HEK293 (cell line): ENCODE measurements at regions not wholly inside any gene's neighbourhood (a gene's known extent, or its start where the extent isn't known, plus 50 kb on each side); places are given as distances from the start of the nearest gene placed in this dataset.

Experiments used
- CTCF ChIA-PET: fragments of 350-600 bp; formaldehyde crosslinking; extraction: SDS; loops from one replicate; lab custom pipeline; 2021; ENCODE audit warnings: antibody characterized with exemption; lab: Yijun Ruan, JAX
- POLR2A ChIA-PET: fragments of 300-600 bp; formaldehyde crosslinking; extraction: SDS; loops from one replicate; lab custom pipeline; 2020; ENCODE audit warnings: antibody characterized with exemption, inconsistent platforms; lab: Yijun Ruan, JAX
- H3K27ac ChIP-seq: fragments of 200-500 bp; sonication (Bioruptor generic); 2 replicates; pipeline ENCODE4 v1.5.1; 2014; ENCODE audit warnings: low read depth, low read length, control low read depth, inconsistent platforms; ENCODE audit errors: extremely low read depth
- H3K36me3 ChIP-seq, 2 experiments: fragments of 200-500 bp in 1 of 2; sonication (Bioruptor generic) in 1 of 2; 1 replicate in 1 of 2; 2 replicates in 1 of 2; pipeline ENCODE4 v1.5.1; 2014 to 2017; ENCODE audit warnings: inconsistent platforms in 2 of 2, low read length in 2 of 2; ENCODE audit not compliant: control insufficient read depth in 2 of 2, insufficient read depth in 1 of 2
- H3K4me1 ChIP-seq: fragments of 200-500 bp; sonication (Bioruptor generic); 2 replicates; pipeline ENCODE4 v1.5.1; 2014; ENCODE audit warnings: mild to moderate bottlenecking, low read length, inconsistent platforms; ENCODE audit not compliant: control insufficient read depth, insufficient read depth
- H3K4me3 ChIP-seq: 2 replicates; pipeline ENCODE4 v1.5.1; 2011; ENCODE audit warnings: low read depth, mild to moderate bottlenecking, control low read depth, low read length, moderate library complexity
- H3K9me3 ChIP-seq: fragments of 200-500 bp; sonication (Bioruptor generic); 2 replicates; pipeline ENCODE4 v1.5.1; 2014; ENCODE audit warnings: low read depth, low read length, inconsistent platforms; ENCODE audit not compliant: control insufficient read depth, insufficient read depth
- BCL11B ChIP-seq: fragments of 450-650 bp; formaldehyde crosslinking; IDR thresholded peaks from 2 replicates; pipeline ENCODE4 v1.5.1; 2016; ENCODE audit warnings: low read depth, missing biosample characterization, missing genetic modification characterization
- EGR2 ChIP-seq: fragments of 450-650 bp; formaldehyde crosslinking; IDR thresholded peaks from 2 replicates; pipeline ENCODE4 v1.5.1; 2016; ENCODE audit warnings: low read depth, missing biosample characterization, missing genetic modification characterization
- GLIS1 ChIP-seq: fragments of 450-650 bp; formaldehyde crosslinking; IDR thresholded peaks from 2 replicates; pipeline ENCODE4 v1.5.1; 2016; ENCODE audit warnings: missing biosample characterization, missing genetic modification characterization
- KLF1 ChIP-seq: fragments of 450-650 bp; formaldehyde crosslinking; IDR thresholded peaks from 2 replicates; pipeline ENCODE4 v1.5.1; 2016; ENCODE audit warnings: missing biosample characterization, missing genetic modification characterization
- KLF10 ChIP-seq: fragments of 450-650 bp; IDR thresholded peaks from 2 replicates; pipeline ENCODE4 v1.5.1; 2018; ENCODE audit warnings: missing biosample characterization, mild to moderate bottlenecking, missing genetic modification characterization
- KLF16 ChIP-seq: fragments of 450-650 bp; formaldehyde crosslinking; IDR thresholded peaks from 2 replicates; pipeline ENCODE4 v1.5.1; 2017; ENCODE audit warnings: missing biosample characterization, missing genetic modification characterization
- MZF1 ChIP-seq: fragments of 450-650 bp; formaldehyde crosslinking; IDR thresholded peaks from 2 replicates; pipeline ENCODE4 v1.5.1; 2017; ENCODE audit warnings: missing biosample characterization, missing genetic modification characterization, borderline replicate concordance
- OVOL3 ChIP-seq: fragments of 450-650 bp; formaldehyde crosslinking; IDR thresholded peaks from 2 replicates; pipeline ENCODE4 v1.5.1; 2016; ENCODE audit warnings: missing biosample characterization, missing genetic modification characterization
- SP2 ChIP-seq: fragments of 450-650 bp; formaldehyde crosslinking; IDR thresholded peaks from 2 replicates; pipeline ENCODE4 v1.5.1; 2016; ENCODE audit warnings: missing biosample characterization, missing genetic modification characterization
- SP7 ChIP-seq: fragments of 450-650 bp; formaldehyde crosslinking; IDR thresholded peaks from 2 replicates; pipeline ENCODE4 v1.5.1; 2016; ENCODE audit warnings: missing biosample characterization, missing genetic modification characterization
- ZEB2 ChIP-seq: fragments of 450-650 bp; formaldehyde crosslinking; IDR thresholded peaks from 2 replicates; pipeline ENCODE4 v1.5.1; 2016; ENCODE audit warnings: missing biosample characterization, missing genetic modification characterization
- ZNF266 ChIP-seq: fragments of 450-650 bp; formaldehyde crosslinking; IDR thresholded peaks from 2 replicates; pipeline ENCODE4 v1.5.1; 2016; ENCODE audit warnings: missing biosample characterization, missing genetic modification characterization, low read depth
- ZNF311 ChIP-seq: fragments of 450-650 bp; formaldehyde crosslinking; IDR thresholded peaks from 2 replicates; pipeline ENCODE4 v1.5.1; 2017; ENCODE audit warnings: missing biosample characterization, missing genetic modification characterization, borderline replicate concordance
- ZNF335 ChIP-seq: fragments of 450-650 bp; formaldehyde crosslinking; conservative IDR thresholded peaks from 2 replicates; pipeline ENCODE4 v1.5.1; 2016; ENCODE audit warnings: missing biosample characterization, missing genetic modification characterization
- ZNF404 ChIP-seq: fragments of 450-650 bp; formaldehyde crosslinking; IDR thresholded peaks from 2 replicates; pipeline ENCODE4 v1.5.1; 2017; ENCODE audit warnings: missing biosample characterization, missing genetic modification characterization
- ZNF514 ChIP-seq: fragments of 450-650 bp; formaldehyde crosslinking; IDR thresholded peaks from 2 replicates; pipeline ENCODE4 v1.5.1; 2016; ENCODE audit warnings: missing biosample characterization, missing genetic modification characterization
- ZNF558 ChIP-seq: fragments of 450-650 bp; formaldehyde crosslinking; IDR thresholded peaks from 2 replicates; pipeline ENCODE4 v1.5.1; 2016; ENCODE audit warnings: missing biosample characterization, missing genetic modification characterization
- ZNF600 ChIP-seq: fragments of 450-650 bp; formaldehyde crosslinking; IDR thresholded peaks from 2 replicates; pipeline ENCODE4 v1.5.1; 2016; ENCODE audit warnings: missing biosample characterization, missing genetic modification characterization
- ZNF629 ChIP-seq: fragments of 450-650 bp; formaldehyde crosslinking; IDR thresholded peaks from 2 replicates; pipeline ENCODE4 v1.5.1; 2017; ENCODE audit warnings: missing biosample characterization, missing genetic modification characterization
- ZSCAN30 ChIP-seq: fragments of 450-650 bp; IDR thresholded peaks from 2 replicates; pipeline ENCODE4 v1.5.1; 2018; ENCODE audit warnings: missing biosample characterization, mild to moderate bottlenecking, missing genetic modification characterization, moderate library complexity
- TF ChIP-seq, protein P1 (sequence below): fragments of 450-650 bp; formaldehyde crosslinking; optimal IDR thresholded peaks from 2 replicates; pipeline ENCODE3; 2016; ENCODE audit warnings: missing biosample characterization, mild to moderate bottlenecking, missing genetic modification characterization
- TF ChIP-seq, protein P2 (sequence below): fragments of 450-650 bp; formaldehyde crosslinking; conservative IDR thresholded peaks from 2 replicates; pipeline ENCODE4 v1.5.1; 2016; ENCODE audit warnings: low read depth, missing biosample characterization, missing genetic modification characterization

DNA sequence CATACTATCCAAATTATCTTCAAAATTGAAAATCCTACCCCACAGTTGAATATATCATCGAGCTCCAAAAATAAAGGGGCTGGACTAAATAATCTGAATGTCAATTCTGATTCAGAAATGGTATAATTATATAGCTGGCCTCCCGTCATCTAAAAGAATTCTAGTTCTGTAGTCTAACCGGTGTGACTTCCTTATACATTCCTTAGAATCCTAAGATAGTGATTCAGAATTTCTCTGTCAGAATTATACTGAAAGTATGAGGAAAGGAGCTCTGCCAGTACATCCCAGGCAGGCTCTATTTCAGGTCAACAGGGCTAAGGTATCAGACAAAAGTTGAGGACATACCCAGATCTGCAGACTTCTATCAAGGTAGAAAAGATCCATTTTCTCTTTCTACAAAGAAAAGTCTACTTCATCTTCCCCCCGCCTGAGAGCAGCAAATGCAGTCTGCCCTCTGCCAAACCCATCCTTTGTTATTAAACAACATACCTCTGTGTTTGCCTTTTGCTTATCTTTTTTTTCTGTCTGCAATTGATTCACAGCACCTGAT lies 128.5 kb downstream of the METTL4 start:
- Histone ChIP-seq H3K4me1 (no peaks in the 10 kb centered on the region), H3K27ac (no peak overlapping the region), H3K9me3 (no peaks in the 10 kb centered on the region), H3K36me3 (no peaks in the 10 kb centered on the region), H3K4me3 (no peak overlapping the region)
- CTCF ChIA-PET: interaction anchor here (0.7 kb wide), 1 partner anchor 38 kb away, joined by 3 read pairs; no protein-coding TSS in a partner anchor
- POLR2A ChIA-PET: no interaction called here
- no peak for TF ChIP-seq ZNF558 (tag by site-specific recombination)
- TF ChIP-seq ZNF514 (tag by site-specific recombination): no peak
- no peak for TF ChIP-seq EGR2 (tag by site-specific recombination)
- TF ChIP-seq, protein P1, sequence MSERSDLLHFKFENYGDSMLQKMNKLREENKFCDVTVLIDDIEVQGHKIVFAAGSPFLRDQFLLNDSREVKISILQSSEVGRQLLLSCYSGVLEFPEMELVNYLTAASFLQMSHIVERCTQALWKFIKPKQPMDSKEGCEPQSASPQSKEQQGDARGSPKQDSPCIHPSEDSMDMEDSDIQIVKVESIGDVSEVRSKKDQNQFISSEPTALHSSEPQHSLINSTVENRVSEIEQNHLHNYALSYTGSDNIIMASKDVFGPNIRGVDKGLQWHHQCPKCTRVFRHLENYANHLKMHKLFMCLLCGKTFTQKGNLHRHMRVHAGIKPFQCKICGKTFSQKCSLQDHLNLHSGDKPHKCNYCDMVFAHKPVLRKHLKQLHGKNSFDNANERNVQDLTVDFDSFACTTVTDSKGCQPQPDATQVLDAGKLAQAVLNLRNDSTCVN (tag by site-specific recombination): no peak
- TF ChIP-seq ZEB2 (tag by site-specific recombination): no peak
- TF ChIP-seq MZF1 (tag by site-specific recombination): no peak
- TF ChIP-seq KLF10 (tag by site-specific recombination): no peak
- TF ChIP-seq SP2: no peak
- no peak for TF ChIP-seq ZNF629 (tag by site-specific recombination)
- TF ChIP-seq KLF1 (tag by site-specific recombination): no peak

DNA sequence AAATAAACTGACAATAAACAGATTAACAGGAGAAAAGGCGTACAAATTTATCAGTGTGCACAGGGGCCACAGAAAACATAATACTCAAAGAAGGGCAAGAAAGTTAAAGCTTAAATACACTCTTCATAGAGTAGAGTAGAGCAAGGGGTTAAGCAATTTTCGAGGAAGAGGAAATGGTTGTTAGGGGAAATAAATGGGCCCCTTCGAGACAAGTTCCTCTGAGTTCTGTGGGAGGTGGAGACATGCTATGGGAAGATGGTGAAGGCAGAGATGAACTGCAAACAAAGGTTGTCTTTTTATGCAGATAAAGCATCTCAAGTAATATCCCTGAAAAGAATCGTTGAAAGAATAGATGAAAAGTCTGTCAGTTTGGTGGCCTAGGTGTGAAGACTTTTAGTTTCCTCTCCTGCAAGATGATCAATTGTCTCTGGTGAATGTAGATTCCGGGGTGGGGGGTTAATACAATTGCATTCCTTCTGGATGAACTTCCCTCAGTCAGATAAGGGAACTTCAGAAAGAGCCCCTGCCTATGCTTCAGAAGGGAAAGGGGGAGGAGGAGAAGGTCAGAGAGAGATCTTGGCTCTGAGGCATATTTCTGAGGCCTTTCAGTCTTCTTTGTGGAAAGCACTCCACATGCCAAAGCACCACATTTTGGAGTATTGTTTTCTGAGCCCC lies 127.0 kb downstream of the METTL4 start:
- Histone ChIP-seq H3K9me3 (no peaks in the 10 kb centered on the region), H3K36me3 (no peaks in the 10 kb centered on the region), H3K27ac (no peak overlapping the region), H3K4me3 (no peak overlapping the region), H3K4me1 (no peaks in the 10 kb centered on the region)
- CTCF ChIA-PET: no interaction called here
- POLR2A ChIA-PET: no interaction called here
- TF ChIP-seq ZNF311 (no peak), KLF16 (tag by site-specific recombination) (no peak), OVOL3 (tag by site-specific recombination) (no peak), SP7 (tag by site-specific recombination) (no peak), ZNF266 (no peak), BCL11B (no peak), ZSCAN30 (tag by site-specific recombination) (no peak), ZNF335 (no peak), GLIS1 (tag by site-specific recombination) (no peak), ZNF404 (no peak), SP2 (no peak), ZNF600 (tag by site-specific recombination) (no peak)
- TF ChIP-seq, protein P2, sequence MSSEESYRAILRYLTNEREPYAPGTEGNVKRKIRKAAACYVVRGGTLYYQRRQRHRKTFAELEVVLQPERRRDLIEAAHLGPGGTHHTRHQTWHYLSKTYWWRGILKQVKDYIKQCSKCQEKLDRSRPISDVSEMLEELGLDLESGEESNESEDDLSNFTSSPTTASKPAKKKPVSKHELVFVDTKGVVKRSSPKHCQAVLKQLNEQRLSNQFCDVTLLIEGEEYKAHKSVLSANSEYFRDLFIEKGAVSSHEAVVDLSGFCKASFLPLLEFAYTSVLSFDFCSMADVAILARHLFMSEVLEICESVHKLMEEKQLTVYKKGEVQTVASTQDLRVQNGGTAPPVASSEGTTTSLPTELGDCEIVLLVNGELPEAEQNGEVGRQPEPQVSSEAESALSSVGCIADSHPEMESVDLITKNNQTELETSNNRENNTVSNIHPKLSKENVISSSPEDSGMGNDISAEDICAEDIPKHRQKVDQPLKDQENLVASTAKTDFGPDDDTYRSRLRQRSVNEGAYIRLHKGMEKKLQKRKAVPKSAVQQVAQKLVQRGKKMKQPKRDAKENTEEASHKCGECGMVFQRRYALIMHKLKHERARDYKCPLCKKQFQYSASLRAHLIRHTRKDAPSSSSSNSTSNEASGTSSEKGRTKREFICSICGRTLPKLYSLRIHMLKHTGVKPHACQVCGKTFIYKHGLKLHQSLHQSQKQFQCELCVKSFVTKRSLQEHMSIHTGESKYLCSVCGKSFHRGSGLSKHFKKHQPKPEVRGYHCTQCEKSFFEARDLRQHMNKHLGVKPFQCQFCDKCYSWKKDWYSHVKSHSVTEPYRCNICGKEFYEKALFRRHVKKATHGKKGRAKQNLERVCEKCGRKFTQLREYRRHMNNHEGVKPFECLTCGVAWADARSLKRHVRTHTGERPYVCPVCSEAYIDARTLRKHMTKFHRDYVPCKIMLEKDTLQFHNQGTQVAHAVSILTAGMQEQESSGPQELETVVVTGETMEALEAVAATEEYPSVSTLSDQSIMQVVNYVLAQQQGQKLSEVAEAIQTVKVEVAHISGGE (tag by site-specific recombination): no peak
